H9 (cell line): ENCODE measurements at regions not wholly inside any gene's neighbourhood (a gene's known extent, or its start where the extent isn't known, plus 50 kb on each side); places are given as distances from the start of the nearest gene placed in this dataset.

Source experiments
- DNase-seq: peaks from one replicate; pipeline ENCODE4 v3.0.0-alpha.2; 2017
- H2AFZ ChIP-seq: one replicate; pipeline ENCODE4 v1.6.1; 2013; ENCODE audit warnings: mild to moderate bottlenecking, low read length, control low read depth, moderate library complexity
- H2AK5ac ChIP-seq: 2 replicates; pipeline ENCODE4 v1.6.1; 2013; ENCODE audit warnings: low read length, control low read depth, mixed read lengths; ENCODE audit not compliant: insufficient read length
- H2BK120ac ChIP-seq: one replicate; pipeline ENCODE4 v1.6.1; 2013; ENCODE audit warnings: low read depth, mild to moderate bottlenecking, low read length, control low read depth, inconsistent platforms; ENCODE audit not compliant: poor library complexity, severe bottlenecking
- H2BK12ac ChIP-seq: 2 replicates; pipeline ENCODE4 v1.6.1; 2013; ENCODE audit warnings: low read length, control low read depth, mixed read lengths, low read depth; ENCODE audit not compliant: insufficient read length
- H2BK15ac ChIP-seq: 2 replicates; pipeline ENCODE4 v1.6.1; 2013; ENCODE audit warnings: low read depth, low read length, control low read depth
- H2BK20ac ChIP-seq: one replicate; pipeline ENCODE4 v1.6.1; 2013; ENCODE audit warnings: low read depth, mild to moderate bottlenecking, low read length, control low read depth, inconsistent platforms; ENCODE audit not compliant: poor library complexity, severe bottlenecking
- H2BK5ac ChIP-seq: 2 replicates; pipeline ENCODE4 v1.6.1; 2013; ENCODE audit warnings: low read length, control low read depth, mixed read lengths; ENCODE audit not compliant: insufficient read length
- H3K14ac ChIP-seq: 2 replicates; pipeline ENCODE4 v1.6.1; 2013; ENCODE audit warnings: low read length, control low read depth; ENCODE audit not compliant: insufficient read depth
- H3K18ac ChIP-seq: 2 replicates; pipeline ENCODE4 v1.6.1; 2013; ENCODE audit warnings: low read depth, mild to moderate bottlenecking, mixed read lengths, low read length, control low read depth; ENCODE audit not compliant: insufficient read length
- H3K23ac ChIP-seq: 2 replicates; pipeline ENCODE4 v1.6.1; 2013; ENCODE audit warnings: low read length, control low read depth, mixed read lengths, low read depth; ENCODE audit not compliant: insufficient read length
- H3K23me2 ChIP-seq: 2 replicates; pipeline ENCODE4 v1.6.1; 2013; ENCODE audit warnings: low read depth, mild to moderate bottlenecking, mixed read lengths, low read length, control low read depth; ENCODE audit not compliant: insufficient read length, poor library complexity, severe bottlenecking
- H3K27ac ChIP-seq: 2 replicates; pipeline ENCODE4 v1.5.1; 2013; ENCODE audit warnings: low read length, control low read depth, mixed read lengths, low read depth; ENCODE audit not compliant: insufficient read length
- H3K27me3 ChIP-seq: 2 replicates; pipeline ENCODE4 v1.6.1; 2013; ENCODE audit warnings: low read length, control low read depth, inconsistent platforms; ENCODE audit not compliant: insufficient read depth
- H3K4ac ChIP-seq: 2 replicates; pipeline ENCODE4 v1.6.1; 2013; ENCODE audit warnings: low read depth, mild to moderate bottlenecking, control low read depth, inconsistent platforms, low read length, moderate library complexity
- H3K4me1 ChIP-seq: 2 replicates; pipeline ENCODE4 v1.6.1; 2013; ENCODE audit warnings: low read length, control low read depth, inconsistent platforms; ENCODE audit not compliant: insufficient read depth
- H3K4me2 ChIP-seq: 2 replicates; pipeline ENCODE4 v1.6.1; 2013; ENCODE audit warnings: low read length, control low read depth, mixed read lengths; ENCODE audit not compliant: insufficient read length, insufficient read depth
- H3K56ac ChIP-seq: 2 replicates; pipeline ENCODE4 v1.6.1; 2013; ENCODE audit warnings: low read depth, mild to moderate bottlenecking, mixed read lengths, low read length, control low read depth; ENCODE audit not compliant: insufficient read length
- H3K79me1 ChIP-seq: 2 replicates; pipeline ENCODE4 v1.6.1; 2013; ENCODE audit warnings: low read depth, mild to moderate bottlenecking, moderate library complexity, low read length, control low read depth, inconsistent platforms; ENCODE audit not compliant: insufficient read depth, poor library complexity, severe bottlenecking
- H3K79me2 ChIP-seq: 2 replicates; pipeline ENCODE4 v1.6.1; 2013; ENCODE audit warnings: low read length, control low read depth, inconsistent platforms; ENCODE audit not compliant: insufficient read depth
- H3K9ac ChIP-seq: 2 replicates; pipeline ENCODE4 v1.6.1; 2013; ENCODE audit warnings: low read length, control low read depth, mixed read lengths; ENCODE audit not compliant: insufficient read length; ENCODE audit errors: extremely low read depth
- H3K9me3 ChIP-seq: one replicate; pipeline ENCODE4 v1.6.1; 2013; ENCODE audit warnings: low read depth, low read length, inconsistent platforms; ENCODE audit not compliant: control insufficient read depth
- H3T11ph ChIP-seq: one replicate; pipeline ENCODE4 v1.6.1; 2013; ENCODE audit warnings: mild to moderate bottlenecking, low read length, control low read depth, inconsistent platforms
- H4K20me1 ChIP-seq: one replicate; pipeline ENCODE4 v1.6.1; 2013; ENCODE audit not compliant: control insufficient read depth, insufficient read length, insufficient read depth
- H4K5ac ChIP-seq: 2 replicates; pipeline ENCODE4 v1.6.1; 2013; ENCODE audit warnings: low read depth, mild to moderate bottlenecking, mixed read lengths, low read length, control low read depth; ENCODE audit not compliant: insufficient read length
- H4K8ac ChIP-seq: replicated peaks from 2 replicates; pipeline ENCODE4 v1.6.1; 2013; ENCODE audit warnings: low read length, control low read depth, mixed read lengths, low read depth; ENCODE audit not compliant: insufficient read length
- H4K91ac ChIP-seq: 2 replicates; pipeline ENCODE4 v1.6.1; 2013; ENCODE audit warnings: low read depth, mild to moderate bottlenecking, moderate library complexity, mixed read lengths, low read length, control low read depth; ENCODE audit not compliant: insufficient read length
- H3K27ac Mint-ChIP-seq, 3 experiments: 2 replicates in 2 of 3; 3 replicates in 1 of 3; pipeline ENCODE4 v1.8.0; 2020 to 2021; ENCODE audit warnings: mixed read lengths in 3 of 3, mild to moderate bottlenecking in 1 of 3, moderate library complexity in 1 of 3
- H3K27me3 Mint-ChIP-seq: 2 replicates; pipeline ENCODE4 v1.8.0; 2021; ENCODE audit warnings: low read depth, mild to moderate bottlenecking, moderate library complexity, mixed read lengths
- H3K36me3 Mint-ChIP-seq, 3 experiments: 2 replicates in 2 of 3; 3 replicates in 1 of 3; pipeline ENCODE4 v1.8.0; 2020 to 2021; ENCODE audit warnings: low read depth in 3 of 3, mixed read lengths in 3 of 3; ENCODE audit not compliant: insufficient read depth in 1 of 3
- H3K4me1 Mint-ChIP-seq, 2 experiments: 2 replicates each; pipeline ENCODE4 v1.8.0; 2020; ENCODE audit warnings: mixed read lengths in 2 of 2
- H3K4me3 Mint-ChIP-seq, 2 experiments: 2 replicates in 1 of 2; 3 replicates in 1 of 2; pipeline ENCODE4 v1.8.0; 2020 to 2021; ENCODE audit warnings: mild to moderate bottlenecking in 2 of 2, mixed read lengths in 2 of 2, moderate library complexity in 1 of 2
- H3K9me3 Mint-ChIP-seq, 2 experiments: 2 replicates in 1 of 2; 3 replicates in 1 of 2; pipeline ENCODE4 v1.8.0; 2020; ENCODE audit warnings: mild to moderate bottlenecking in 2 of 2, mixed read lengths in 2 of 2, moderate library complexity in 1 of 2
- WGBS: extraction: QIAGEN DNeasy Blood & Tissue Kit; methylation state at CpG from one replicate; pipeline ENCODE4 v1.1.7; 2013; ENCODE audit warnings: missing lambda C conversion rate, low lambda C conversion rate, mixed read lengths; ENCODE audit not compliant: insufficient read length; ENCODE audit errors: extremely low coverage; 5-methylcytosine and 5-hydroxymethylcytosine counted together
- TF ChIP-seq, protein P1 (sequence below): fragments of 200-600 bp; sonication (generic); conservative IDR thresholded peaks from 3 replicates; pipeline ENCODE4 v1.8.0; 2021; ENCODE audit warnings: antibody characterized with exemption, mild to moderate bottlenecking

DNA sequence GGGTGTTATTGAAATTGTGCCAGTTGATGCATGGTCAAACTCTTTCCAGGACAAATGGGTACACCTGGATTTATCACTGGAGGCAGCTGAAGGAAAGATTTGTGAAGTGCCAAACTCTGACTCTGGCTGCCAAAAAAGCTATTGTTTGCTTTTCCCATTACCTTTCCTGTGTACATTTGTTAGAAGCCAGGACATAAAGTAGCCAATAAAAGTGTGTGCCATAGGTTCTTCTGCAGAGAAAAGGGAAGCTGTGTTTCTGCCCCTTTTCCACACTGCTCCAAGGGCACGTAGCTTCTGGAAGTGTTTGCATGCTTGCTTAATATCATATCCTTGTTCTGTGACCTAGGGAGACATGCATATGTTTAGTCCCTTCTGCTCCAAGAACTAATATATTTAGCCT is 1114.4 kb downstream of the SLC16A7 start:
- Histone ChIP-seq H3K9ac (no peak overlapping the region), H2BK5ac (no peak overlapping the region), H4K5ac (no peak overlapping the region), H2BK12ac (no peak overlapping the region), H2BK20ac (no peak overlapping the region), H2AK5ac (no peak overlapping the region), H3K23ac (no peak overlapping the region), H3K56ac (no peak overlapping the region), H3K79me2 (no peaks in the 10 kb centered on the region), H2BK15ac (no peak overlapping the region), H3K27me3 (no peaks in the 10 kb centered on the region), H3K14ac (no peak overlapping the region), H3K9me3 (no peaks in the 10 kb centered on the region), H2AFZ (no peak overlapping the region), H3T11ph (no peak overlapping the region), H3K4ac (no peak overlapping the region), H3K23me2 (no peaks in the 10 kb centered on the region), H4K91ac (no peak overlapping the region), H3K79me1 (no peaks in the 10 kb centered on the region), H2BK120ac (no peak overlapping the region), H3K4me2 (no peak overlapping the region), H3K27ac (no peak overlapping the region), H4K8ac (no peak overlapping the region), H3K4me1 (no peaks in the 10 kb centered on the region), H3K18ac (no peak overlapping the region), H4K20me1 (no peaks in the 10 kb centered on the region)
- TF ChIP-seq, protein P1, sequence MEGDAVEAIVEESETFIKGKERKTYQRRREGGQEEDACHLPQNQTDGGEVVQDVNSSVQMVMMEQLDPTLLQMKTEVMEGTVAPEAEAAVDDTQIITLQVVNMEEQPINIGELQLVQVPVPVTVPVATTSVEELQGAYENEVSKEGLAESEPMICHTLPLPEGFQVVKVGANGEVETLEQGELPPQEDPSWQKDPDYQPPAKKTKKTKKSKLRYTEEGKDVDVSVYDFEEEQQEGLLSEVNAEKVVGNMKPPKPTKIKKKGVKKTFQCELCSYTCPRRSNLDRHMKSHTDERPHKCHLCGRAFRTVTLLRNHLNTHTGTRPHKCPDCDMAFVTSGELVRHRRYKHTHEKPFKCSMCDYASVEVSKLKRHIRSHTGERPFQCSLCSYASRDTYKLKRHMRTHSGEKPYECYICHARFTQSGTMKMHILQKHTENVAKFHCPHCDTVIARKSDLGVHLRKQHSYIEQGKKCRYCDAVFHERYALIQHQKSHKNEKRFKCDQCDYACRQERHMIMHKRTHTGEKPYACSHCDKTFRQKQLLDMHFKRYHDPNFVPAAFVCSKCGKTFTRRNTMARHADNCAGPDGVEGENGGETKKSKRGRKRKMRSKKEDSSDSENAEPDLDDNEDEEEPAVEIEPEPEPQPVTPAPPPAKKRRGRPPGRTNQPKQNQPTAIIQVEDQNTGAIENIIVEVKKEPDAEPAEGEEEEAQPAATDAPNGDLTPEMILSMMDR = no peak
- H3K9me3 Mint-ChIP-seq = peaks cover 16% of the 10 kb centered on the region in 2 experiments; a peak in 4 of 5 replicates
- peaks cover 1 to 10% (median 3%) of the 10 kb centered on the region in 3 experiments; a peak in 4 of 7 replicates for H3K36me3 Mint-ChIP-seq
- no peak overlapping the region for H3K27ac Mint-ChIP-seq
- WGBS = no CpG with 5 or more reads among the region's 1 CpG
- H3K4me1 Mint-ChIP-seq = no peaks in the 10 kb centered on the region
- no peak for DNase-seq
- H3K4me3 Mint-ChIP-seq = no peak overlapping the region
- H3K27me3 Mint-ChIP-seq = no peaks in the 10 kb centered on the region
